NCI-H82 treated with DMSO at 0.1 percent for 48 hours (cell line): ENCODE measurements at regions not wholly inside any gene's neighbourhood (a gene's known extent, or its start where the extent isn't known, plus 50 kb on each side); places are given as distances from the start of the nearest gene placed in this dataset.

Experiments
- DNase-seq: peaks from one replicate; lab custom pipeline; 2025; ENCODE audit not compliant: unreplicated experiment; lab: John Stamatoyannopoulos, UW

GRCh38 chr16:49216593-49216992 lies 65.0 kb downstream of the CBLN1 start:
- DNase-seq: no peak

DNA sequence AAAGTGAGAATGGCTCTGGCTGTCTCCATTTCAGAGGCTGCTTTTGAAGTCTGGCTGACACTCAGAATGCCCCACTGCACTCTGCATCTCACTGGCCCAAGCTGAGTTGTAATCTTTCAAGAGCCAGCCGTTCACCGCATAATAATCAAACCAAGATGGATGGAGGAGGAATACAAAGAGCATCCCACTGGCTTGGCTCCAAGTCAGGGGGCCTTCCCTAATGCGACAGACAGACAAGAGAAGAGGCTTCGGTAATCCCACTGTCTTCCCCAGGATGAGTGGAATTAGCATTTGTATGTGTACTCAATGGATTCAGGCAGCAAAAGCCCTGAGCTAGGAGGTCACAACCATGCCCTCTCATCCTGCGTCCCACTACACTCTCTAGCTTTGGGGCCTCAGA lies 68.0 kb downstream of the CBLN1 start:
- DNase-seq: peak; percentile 63

- no peak for DNase-seq
Observed at GRCh38 chr16:49204191-49204590, 77.4 kb downstream of the CBLN1 start.

DNA sequence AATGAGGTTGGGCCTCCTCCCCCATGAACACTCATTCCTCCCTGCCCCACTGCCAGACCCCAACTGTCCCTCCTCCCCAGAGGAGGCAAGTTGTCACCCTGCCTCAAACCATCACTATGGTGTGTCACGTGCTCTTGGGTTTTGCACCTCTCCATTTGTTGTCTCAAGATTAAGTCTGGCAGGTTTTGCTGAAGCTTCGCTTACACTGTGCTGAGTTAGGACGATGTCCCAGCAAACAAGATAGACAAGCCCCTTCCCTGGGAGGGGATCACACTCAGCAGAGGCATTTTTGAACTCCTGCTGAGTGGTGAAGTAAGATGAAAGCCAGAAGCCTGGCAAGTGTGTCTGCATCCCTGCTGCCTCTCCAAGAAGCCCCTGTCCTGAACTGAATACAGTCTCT lies 78.3 kb downstream of the CBLN1 start:
- no peak for DNase-seq

- no peak for DNase-seq
Observed at GRCh38 chr16:49201118-49201517, 80.5 kb downstream of the CBLN1 start.

DNA sequence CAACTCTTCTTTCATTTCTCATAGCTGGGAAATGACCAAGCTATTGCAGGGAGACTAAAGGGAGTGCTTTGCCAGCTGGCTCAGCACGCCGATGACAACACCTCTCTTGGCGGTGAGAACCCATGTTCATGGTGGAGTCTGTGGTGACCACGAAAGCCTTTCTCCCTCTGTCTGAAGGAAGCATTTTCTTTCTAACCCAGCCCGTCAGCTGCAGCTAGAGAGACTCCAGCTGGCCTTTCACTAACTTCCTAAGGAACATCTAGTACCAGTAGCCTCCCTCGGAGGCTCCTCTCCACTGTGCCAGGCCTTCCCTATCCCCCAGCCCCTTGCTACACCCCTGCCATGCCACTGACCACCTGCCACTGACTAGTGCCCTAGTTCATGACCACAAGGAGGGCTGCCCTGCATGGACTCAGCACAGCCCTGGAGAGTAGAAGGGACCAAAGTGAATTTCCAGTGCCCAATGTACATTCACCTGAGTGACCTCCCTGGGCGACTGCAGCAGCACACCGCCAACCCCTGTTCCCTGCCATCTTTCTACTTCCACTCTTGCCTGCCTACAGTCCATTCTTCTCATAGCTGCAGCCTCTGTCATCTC lies 81.3 kb downstream of the CBLN1 start:
- no peak for DNase-seq

DNA sequence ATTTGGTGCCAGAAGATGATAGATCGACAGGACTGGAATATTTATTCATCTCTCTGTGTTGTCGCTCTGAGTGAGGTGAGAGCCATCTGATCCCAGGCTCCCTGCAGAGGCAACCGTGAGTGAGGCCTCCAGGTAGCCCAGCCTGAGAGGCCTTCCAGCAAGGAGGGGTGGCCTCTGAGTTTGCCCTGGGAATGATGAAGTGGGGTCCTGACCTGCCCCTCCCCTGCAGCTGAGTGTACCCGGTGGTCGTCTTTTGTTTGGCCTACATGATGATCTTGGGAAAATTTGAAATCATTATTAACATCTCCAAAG lies 86.4 kb downstream of the CBLN1 start:
- DNase-seq: no peak

- no peak for DNase-seq
Observed at GRCh38 chr16:49194537-49195236, 87.0 kb downstream of the CBLN1 start.

DNA sequence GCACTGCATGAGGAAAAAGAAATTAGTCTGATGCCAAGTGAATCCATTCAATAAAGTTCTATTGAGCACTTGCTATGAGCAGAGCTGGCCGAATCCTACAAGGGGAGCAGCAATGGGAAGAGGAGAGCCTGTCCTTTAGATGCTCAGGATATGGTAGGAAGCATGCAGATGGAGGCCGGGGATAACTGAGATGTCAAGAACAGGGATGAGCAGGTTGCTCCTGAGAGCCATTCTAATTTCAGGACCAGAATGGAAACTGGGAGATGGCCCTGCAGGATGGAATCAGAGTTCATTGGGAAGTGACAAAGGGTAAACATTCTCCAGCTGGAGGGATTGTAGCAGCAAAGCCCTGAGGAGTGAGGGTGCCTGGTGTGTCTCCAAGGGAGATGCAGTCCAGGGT lies 88.0 kb downstream of the CBLN1 start:
- no peak for DNase-seq

DNA sequence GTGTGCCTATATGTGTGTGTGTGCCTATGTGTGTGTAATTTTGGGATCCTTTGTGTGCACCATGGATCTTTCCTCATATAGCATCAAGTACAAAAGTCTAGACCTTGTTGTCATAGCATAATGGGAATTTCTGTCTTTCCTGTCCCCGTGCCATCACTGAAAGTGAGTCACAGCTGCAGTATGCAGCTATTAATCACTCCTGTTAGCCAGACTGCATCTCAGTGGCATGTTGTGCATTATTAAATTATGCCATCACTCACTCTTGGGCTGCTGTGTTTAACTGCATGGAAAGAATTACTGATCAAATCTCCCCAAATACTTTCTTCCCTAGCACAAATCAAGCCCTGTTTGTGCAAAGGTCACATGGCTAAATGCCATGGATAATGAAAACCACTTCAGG lies 92.4 kb downstream of the CBLN1 start:
- DNase-seq: no peak

- DNase-seq: peak; percentile 35
Observed at GRCh38 chr16:49183911-49184310, 97.7 kb downstream of the CBLN1 start.

- DNase-seq: no peak
Observed at GRCh38 chr16:49181791-49182518, 99.7 kb downstream of the CBLN1 start.

GRCh38 chr16:49179714-49180330 lies 101.8 kb downstream of the CBLN1 start:
- no peak for DNase-seq

- peak; percentile 34 for DNase-seq
Observed at GRCh38 chr16:49168126-49168525, 113.5 kb downstream of the CBLN1 start.

DNA sequence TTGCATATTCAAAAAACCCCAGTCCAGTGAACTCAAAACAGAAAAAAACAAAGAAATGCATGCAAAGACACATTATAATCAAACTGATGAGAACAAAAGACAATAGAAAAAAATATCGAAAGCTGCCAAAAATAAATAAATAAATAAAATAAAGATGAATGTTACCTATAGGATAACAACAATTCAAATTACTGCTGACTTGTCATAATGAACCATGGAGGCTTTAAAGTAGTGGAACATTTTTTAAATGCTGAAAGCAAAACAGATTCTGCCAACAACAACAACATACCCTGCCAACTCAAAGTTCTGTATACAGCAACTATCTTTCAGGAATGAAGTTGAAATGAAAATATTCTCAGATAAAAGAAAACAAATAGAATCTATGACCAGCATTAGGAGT lies 116.6 kb downstream of the CBLN1 start:
- DNase-seq: no peak

DNA sequence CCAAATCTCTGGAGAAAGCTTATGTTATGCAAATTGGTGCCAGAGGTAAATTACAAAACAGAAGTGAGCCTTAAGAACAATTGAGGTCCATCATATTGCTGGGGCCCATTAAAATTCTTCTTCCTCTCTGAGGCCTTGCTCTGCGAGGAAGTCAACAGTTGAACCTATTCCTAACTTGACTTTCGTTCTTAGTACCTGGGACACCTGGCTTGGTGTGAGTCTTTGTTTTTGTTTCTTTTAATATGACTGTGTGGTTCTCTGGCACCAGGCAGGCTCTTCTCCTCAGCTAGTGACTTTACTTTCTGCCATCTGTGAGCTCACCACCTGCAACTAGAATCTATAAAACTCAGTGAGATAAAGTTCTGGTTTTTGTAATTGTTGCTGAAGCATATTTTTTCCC lies 120.4 kb downstream of the CBLN1 start:
- no peak for DNase-seq

GRCh38 chr16:49158029-49158642 lies 123.5 kb downstream of the CBLN1 start:
- DNase-seq: no peak

GRCh38 chr16:49150341-49150740 lies 131.3 kb downstream of the CBLN1 start:
- DNase-seq: no peak

GRCh38 chr16:49148410-49148809 lies 133.2 kb downstream of the CBLN1 start:
- DNase-seq: no peak

DNA sequence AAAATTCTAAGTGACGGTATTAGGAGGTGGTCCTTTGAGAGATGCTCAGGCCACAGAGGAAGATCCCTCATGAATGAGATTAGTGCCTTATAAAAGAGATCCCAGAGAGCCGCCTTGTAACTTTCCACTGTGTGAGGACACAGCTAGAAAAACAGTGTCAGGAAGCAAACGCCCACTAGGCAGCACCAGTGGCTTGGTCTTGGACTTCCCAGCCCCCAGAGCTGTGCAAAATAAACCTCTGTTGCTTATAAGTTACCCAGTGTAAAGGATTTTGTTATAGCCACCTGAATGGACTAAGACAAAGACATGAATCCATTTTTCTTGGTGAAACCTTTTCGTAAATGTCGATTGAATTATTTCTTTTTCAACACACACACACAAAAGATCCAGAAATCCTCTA lies 141.0 kb downstream of the CBLN1 start:
- DNase-seq: no peak

GRCh38 chr16:49130397-49130796 lies 151.2 kb downstream of the CBLN1 start:
- no peak for DNase-seq

GRCh38 chr16:49129935-49130334 lies 151.7 kb downstream of the CBLN1 start:
- no peak for DNase-seq
